Testis (tissue), 2 donors: ENCODE measurements at regions not wholly inside any gene's neighbourhood (a gene's known extent, or its start where the extent isn't known, plus 50 kb on each side); places are given as distances from the start of the nearest gene placed in this dataset.

Experiments
- POLR2A ChIP-seq: fragments of 450-650 bp; IDR thresholded peaks from one replicate; pipeline ENCODE4 v1.6.1; 2017; ENCODE audit warnings: antibody characterized with exemption, mild to moderate bottlenecking, moderate library complexity
- TF ChIP-seq, protein P1 (sequence below), 3 experiments: fragments of 450-650 bp in 2 of 3; fragments of 200-600 bp in 1 of 3; sonication (generic) in 1 of 3; IDR thresholded peaks; one replicate each; pipeline ENCODE4 v1.5.1; 2016 to 2019; ENCODE audit warnings: antibody characterized with exemption in 3 of 3, mild to moderate bottlenecking in 2 of 3, moderate library complexity in 1 of 3

DNA sequence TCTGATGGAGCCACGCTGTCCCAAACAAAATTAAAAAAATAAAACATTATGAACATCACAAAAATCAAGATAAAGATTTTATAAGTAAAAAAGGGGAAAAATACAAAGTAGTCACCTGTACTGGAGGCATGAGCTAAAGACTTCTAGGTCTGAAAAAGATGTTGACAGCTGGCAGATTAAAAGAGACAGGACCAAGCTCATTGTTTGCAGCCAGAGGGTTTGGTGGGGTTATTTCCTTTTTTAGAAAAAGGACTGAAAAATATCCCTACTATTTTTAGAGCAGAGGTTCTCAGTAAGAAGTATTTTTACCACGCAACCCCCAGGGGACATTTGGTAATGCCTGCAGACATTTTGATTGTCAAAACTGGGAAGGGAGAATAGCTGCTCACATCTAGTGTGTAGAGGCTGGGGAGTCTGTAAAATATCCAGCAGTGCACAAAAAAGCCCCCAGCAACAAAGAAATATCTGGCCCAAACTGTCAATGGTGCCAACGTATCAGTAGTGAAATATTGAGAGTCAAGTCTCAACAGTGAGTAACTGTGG is 353.4 kb downstream of the TLE1 start:
- TF ChIP-seq, protein P1, sequence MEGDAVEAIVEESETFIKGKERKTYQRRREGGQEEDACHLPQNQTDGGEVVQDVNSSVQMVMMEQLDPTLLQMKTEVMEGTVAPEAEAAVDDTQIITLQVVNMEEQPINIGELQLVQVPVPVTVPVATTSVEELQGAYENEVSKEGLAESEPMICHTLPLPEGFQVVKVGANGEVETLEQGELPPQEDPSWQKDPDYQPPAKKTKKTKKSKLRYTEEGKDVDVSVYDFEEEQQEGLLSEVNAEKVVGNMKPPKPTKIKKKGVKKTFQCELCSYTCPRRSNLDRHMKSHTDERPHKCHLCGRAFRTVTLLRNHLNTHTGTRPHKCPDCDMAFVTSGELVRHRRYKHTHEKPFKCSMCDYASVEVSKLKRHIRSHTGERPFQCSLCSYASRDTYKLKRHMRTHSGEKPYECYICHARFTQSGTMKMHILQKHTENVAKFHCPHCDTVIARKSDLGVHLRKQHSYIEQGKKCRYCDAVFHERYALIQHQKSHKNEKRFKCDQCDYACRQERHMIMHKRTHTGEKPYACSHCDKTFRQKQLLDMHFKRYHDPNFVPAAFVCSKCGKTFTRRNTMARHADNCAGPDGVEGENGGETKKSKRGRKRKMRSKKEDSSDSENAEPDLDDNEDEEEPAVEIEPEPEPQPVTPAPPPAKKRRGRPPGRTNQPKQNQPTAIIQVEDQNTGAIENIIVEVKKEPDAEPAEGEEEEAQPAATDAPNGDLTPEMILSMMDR (IDR thresholded peaks at IDR 0.05) = no peak
- TF ChIP-seq POLR2A = no peak
